HS-27A (cell line): ENCODE measurements at regions not wholly inside any gene's neighbourhood (a gene's known extent, or its start where the extent isn't known, plus 50 kb on each side); places are given as distances from the start of the nearest gene placed in this dataset.
"Not testable (repeated sequence)": the region's sequence is repeated elsewhere in the genome, so short reads cannot be mapped to it uniquely, and the experiment has no call there.

Experiments used
- DNase-seq: peaks from one replicate; pipeline ENCODE4 v3.0.0-alpha.2; 2012; ENCODE audit warnings: low read depth, missing footprints

- DNase-seq: no peak
Measured at GRCh38 chr14:45976001-45976400, 675.6 kb downstream of the RPL10L start.

GRCh38 chr14:45972416-45972815 lies 679.2 kb downstream of the RPL10L start:
- DNase-seq: no peak

- no peak for DNase-seq
Measured at GRCh38 chr14:45970621-45971020, 681.0 kb downstream of the RPL10L start.

GRCh38 chr14:45968037-45968436 lies 683.5 kb downstream of the RPL10L start:
- no peak for DNase-seq

GRCh38 chr14:45949479-45949878 lies 696.5 kb upstream of the MIS18BP1 start:
- no peak for DNase-seq

GRCh38 chr14:45947830-45948229 lies 694.8 kb upstream of the MIS18BP1 start:
- no peak for DNase-seq

- DNase-seq: no peak
Measured at GRCh38 chr14:45946251-45946650, 693.2 kb upstream of the MIS18BP1 start.

GRCh38 chr14:45940318-45940717 lies 687.3 kb upstream of the MIS18BP1 start:
- no peak for DNase-seq

GRCh38 chr14:45939572-45939971 lies 686.6 kb upstream of the MIS18BP1 start:
- no peak for DNase-seq

- DNase-seq: not testable (repeated sequence)
Measured at GRCh38 chr14:45919995-45920394, 667.0 kb upstream of the MIS18BP1 start.

- DNase-seq: no peak
Measured at GRCh38 chr14:45916340-45916953, 663.4 kb upstream of the MIS18BP1 start.

GRCh38 chr14:45907782-45908181 lies 654.8 kb upstream of the MIS18BP1 start:
- DNase-seq: no peak

- no peak for DNase-seq
Measured at GRCh38 chr14:45906257-45906656, 653.3 kb upstream of the MIS18BP1 start.

GRCh38 chr14:45905672-45906071 lies 652.7 kb upstream of the MIS18BP1 start:
- no peak for DNase-seq

GRCh38 chr14:45904314-45904713 lies 651.3 kb upstream of the MIS18BP1 start:
- DNase-seq: no peak

- DNase-seq: no peak
Measured at GRCh38 chr14:45902241-45902640, 649.2 kb upstream of the MIS18BP1 start.

GRCh38 chr14:45897439-45897838 lies 644.4 kb upstream of the MIS18BP1 start:
- DNase-seq: no peak

- DNase-seq: no peak
Measured at GRCh38 chr14:45893127-45893526, 640.1 kb upstream of the MIS18BP1 start.

- no peak for DNase-seq
Measured at GRCh38 chr14:45891417-45892080, 638.5 kb upstream of the MIS18BP1 start.

GRCh38 chr14:45888766-45889285 lies 635.8 kb upstream of the MIS18BP1 start:
- DNase-seq: not testable (repeated sequence)

- DNase-seq: no peak
Measured at GRCh38 chr14:45877981-45878380, 625.0 kb upstream of the MIS18BP1 start.

GRCh38 chr14:45868863-45869262 lies 615.9 kb upstream of the MIS18BP1 start:
- no peak for DNase-seq

- DNase-seq: no peak
Measured at GRCh38 chr14:45868377-45868776, 615.4 kb upstream of the MIS18BP1 start.
